ENCODE measurements at regions not wholly inside any gene's neighbourhood (a gene's known extent, or its start where the extent isn't known, plus 50 kb on each side); places are given as distances from the start of the nearest gene placed in this dataset.
"Not testable (repeated sequence)": the region's sequence is repeated elsewhere in the genome, so short reads cannot be mapped to it uniquely, and the experiment has no call there.

GRCh38 chr21:15932726-15933125 is 202.9 kb downstream of the USP25 start:
- DNase-seq (ENCODE audit: low spot score) = no peak

GRCh38 chr21:15935530-15935929 is 205.7 kb downstream of the USP25 start:
- no peak for DNase-seq (ENCODE audit: low spot score)

- no peak for DNase-seq (ENCODE audit: low spot score)
Observed at GRCh38 chr21:15943009-15943666, 213.4 kb downstream of the USP25 start.

DNA sequence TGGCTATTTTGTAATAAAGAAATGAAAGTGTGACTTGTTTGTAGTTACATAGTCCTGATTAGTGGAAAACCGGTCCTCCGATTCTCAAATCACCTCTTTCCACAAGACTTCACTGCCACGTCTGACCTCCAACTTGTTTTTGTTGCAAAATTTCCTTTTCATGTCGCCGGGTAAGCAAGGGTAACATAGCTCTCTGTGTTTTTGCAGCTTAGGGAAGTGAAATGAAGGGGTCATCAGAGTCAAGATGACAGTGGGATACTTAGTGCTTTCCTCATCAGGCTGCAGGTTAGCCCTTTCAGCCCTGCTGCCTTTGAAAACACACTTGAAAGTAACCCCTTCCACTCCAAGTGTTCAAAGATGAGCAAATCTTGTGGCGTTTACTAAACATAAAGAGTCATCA is 217.9 kb downstream of the USP25 start:
- DNase-seq (ENCODE audit: low spot score) = no peak

GRCh38 chr21:15953551-15954116 is 223.9 kb downstream of the USP25 start:
- no peak for DNase-seq (ENCODE audit: low spot score)

DNA sequence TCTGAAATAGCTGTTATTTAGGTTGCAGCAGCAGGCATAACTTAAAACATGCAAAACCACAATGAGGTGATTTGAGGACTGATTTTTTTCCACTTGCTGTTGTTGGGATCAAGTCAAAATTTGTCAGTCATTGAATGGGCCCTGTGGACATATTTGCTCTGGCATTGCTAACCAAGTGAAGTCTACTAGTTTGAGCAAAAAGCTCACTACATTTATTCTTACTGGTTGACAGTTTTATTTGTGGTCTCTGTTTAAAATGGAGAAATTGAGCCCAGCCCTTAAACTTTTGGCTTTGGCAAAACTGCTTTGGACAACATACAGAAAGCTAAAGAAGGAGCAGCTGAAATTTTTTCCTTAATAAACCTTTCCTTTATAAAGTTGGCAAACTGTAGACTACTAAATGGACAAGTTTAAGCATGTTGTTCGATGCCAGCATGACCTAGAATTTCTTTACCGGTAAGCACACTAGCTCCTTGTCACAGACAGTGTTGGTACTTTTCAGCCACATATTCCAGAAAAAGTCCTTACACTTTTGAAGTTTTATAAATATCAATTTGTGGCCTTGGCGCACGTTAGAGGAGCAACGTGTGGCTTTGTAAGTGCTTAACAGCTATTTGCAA is 234.6 kb downstream of the USP25 start:
- no peak for DNase-seq (ENCODE audit: low spot score)

- no peak for DNase-seq (ENCODE audit: low spot score)
Observed at GRCh38 chr21:15966231-15966630, 236.4 kb downstream of the USP25 start.

DNA sequence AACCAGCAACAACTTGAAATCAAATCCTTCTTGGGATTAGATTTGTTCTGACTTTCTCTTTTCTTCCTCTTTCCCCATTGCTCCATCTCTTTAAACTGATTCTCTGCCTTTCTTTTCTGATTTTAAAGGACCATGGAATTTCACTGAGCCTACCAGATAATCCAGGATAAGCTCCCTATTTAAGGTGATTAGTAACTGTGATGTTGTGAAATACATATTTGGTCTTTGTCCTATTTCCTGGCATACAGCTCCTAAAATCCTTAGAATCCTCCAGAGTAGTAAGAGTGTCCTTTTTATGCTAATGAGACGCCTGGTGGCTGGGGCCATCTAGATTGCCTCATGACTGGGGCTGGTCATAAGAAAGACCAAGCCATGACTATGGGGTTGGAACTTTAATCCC is 236.9 kb downstream of the USP25 start:
- DNase-seq (ENCODE audit: low spot score) = no peak

DNA sequence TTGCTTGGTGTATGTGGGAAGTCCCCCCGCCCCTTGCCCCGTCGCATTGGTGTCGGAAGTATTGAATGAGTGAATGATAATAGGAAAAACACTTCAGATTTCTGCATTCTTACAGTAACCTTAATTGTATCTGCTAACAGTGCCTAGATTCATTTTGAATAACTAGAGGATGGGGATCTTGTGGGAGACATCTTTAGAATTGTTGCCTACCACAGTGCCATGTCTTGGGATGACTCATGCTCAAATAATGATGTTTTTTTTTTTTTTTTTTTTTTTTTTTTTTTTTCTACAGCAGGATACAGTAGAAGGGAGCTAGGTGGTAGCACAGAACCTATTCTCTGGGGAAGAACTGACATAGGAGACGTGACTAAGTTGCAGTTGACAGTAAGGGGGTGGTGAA is 237.9 kb downstream of the USP25 start:
- DNase-seq (ENCODE audit: low spot score) = no peak

DNA sequence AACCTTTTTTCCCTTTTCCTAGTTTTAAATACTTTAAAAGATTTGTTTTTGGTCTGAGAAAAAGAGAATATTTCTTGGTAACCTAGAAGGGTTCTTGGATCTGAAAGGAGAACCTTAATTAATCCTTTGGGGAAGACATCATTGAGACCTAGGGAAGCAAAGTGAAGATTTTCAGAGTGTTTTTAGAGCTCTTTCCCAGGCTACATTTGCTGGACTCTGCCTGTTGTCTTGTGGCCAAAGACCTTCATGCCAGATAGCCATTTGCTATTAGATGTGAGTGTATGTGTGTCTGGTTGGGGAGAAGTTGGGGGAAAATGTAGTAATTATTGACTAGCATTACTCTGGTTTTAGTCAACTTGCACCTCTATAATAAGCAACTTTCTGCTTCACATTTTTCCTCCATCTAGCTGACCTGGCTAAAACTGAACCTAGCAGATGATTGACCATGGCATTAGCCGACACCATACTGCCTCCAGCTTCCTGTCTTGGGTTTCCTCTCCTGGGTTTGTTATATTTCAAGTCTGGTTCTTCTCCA is 239.1 kb downstream of the USP25 start:
- DNase-seq (ENCODE audit: low spot score) = no peak

- DNase-seq (ENCODE audit: low spot score) = no peak
Observed at GRCh38 chr21:15976807-15977206, 247.0 kb downstream of the USP25 start.

DNA sequence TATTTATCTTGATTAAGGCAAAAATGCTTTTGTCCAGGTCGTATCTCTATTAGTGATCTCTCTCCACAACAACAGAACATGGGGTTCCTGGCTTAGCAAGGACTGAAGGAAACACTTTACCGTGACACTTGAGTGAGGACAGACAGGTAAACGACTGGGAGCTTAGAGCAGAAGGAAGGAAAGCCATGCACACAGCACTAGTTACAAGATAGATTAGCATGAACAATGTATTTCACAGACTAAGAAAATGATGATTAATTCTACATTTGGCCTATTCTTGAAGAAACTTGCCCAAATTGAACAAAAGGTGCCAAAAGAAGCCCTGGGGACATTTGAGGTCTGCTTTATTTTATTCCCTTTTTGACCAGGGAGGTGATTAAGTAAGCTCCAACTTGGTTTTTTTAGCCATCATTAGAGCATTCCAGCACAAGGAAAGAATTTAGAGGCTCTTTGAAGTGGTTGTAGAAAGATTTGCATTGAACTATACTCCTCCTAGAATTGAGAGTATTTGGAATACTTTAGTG is 248.5 kb downstream of the USP25 start:
- DNase-seq (ENCODE audit: low spot score) = no peak

GRCh38 chr21:15979493-15979892 is 249.7 kb downstream of the USP25 start:
- DNase-seq (ENCODE audit: low spot score) = not testable (repeated sequence)

GRCh38 chr21:15986277-15986676 is 256.5 kb downstream of the USP25 start:
- DNase-seq (ENCODE audit: low spot score) = no peak

- no peak for DNase-seq (ENCODE audit: low spot score)
Observed at GRCh38 chr21:15992171-15992570, 262.4 kb downstream of the USP25 start.

DNA sequence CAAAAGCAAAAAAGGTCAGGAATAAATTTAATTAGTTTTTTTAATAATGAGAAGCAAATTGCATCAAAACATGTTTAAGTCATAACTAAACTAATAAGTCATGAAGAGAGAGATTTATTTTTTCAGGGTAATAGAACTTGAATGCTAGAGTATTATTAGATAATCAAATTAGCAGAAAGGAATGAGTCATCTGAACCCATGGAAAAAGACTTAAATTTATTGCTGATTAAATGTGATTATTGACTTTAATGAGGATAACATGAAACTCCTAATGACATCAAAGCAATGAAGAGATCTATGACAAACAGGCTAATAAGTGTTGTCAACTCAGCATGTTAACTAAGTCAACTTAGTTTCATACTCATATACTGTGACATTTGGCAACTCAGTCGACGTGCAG is 264.2 kb downstream of the USP25 start:
- no peak for DNase-seq (ENCODE audit: low spot score)

DNA sequence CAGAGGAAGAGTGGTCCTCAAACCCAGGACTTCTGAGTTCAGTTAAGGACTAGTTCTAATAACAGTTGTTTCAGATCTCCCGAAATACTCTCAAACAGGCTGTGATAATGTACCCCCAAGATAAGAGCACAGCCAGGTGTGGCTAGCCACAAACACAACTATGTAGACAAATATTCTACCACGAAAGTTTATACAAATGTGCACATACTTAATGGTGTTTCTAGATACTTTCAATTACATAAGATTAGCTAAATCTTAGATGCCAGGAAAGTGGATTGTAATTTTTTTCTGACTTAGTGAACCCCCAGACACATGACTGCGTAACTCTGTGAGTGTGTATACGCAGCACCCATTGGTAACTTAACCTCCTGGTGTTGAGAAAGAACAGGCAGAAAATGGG is 270.0 kb downstream of the USP25 start:
- DNase-seq (ENCODE audit: low spot score) = no peak

GRCh38 chr21:16002874-16003466 is 273.2 kb downstream of the USP25 start:
- peak; percentile 51 for DNase-seq (ENCODE audit: low spot score)

- no peak for DNase-seq (ENCODE audit: low spot score)
Observed at GRCh38 chr21:16004086-16004485, 274.3 kb downstream of the USP25 start.

GRCh38 chr21:16004523-16004922 is 274.7 kb downstream of the USP25 start:
- no peak for DNase-seq (ENCODE audit: low spot score)

- DNase-seq (ENCODE audit: low spot score) = no peak
Observed at GRCh38 chr21:16005996-16006395, 276.2 kb downstream of the USP25 start.

- DNase-seq (ENCODE audit: low spot score) = no peak
Observed at GRCh38 chr21:16007943-16008342, 278.2 kb downstream of the USP25 start.

DNA sequence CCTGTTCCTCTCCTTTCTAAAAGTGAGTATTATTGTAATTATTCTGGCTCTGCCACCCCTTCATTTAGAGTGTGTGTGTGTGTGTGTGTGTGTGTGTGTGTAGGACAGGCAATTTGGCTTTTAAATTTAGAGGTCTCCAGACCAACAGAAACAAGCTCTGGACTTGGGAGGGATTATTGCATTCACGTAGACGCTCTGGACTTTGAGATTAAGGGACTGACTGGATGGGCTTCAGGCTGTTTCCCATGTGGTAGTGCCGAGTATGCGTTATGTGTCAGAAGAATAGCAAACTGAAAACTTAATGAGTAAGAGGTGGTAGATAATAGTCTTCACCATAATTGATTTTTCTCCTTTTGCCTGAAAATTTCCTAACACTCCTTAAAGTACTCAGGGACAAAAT is 281.9 kb downstream of the USP25 start:
- no peak for DNase-seq (ENCODE audit: low spot score)

Data from Ammon's horn (tissue), 1 donor.